Transverse colon (tissue), 4 donors: ENCODE measurements at regions not wholly inside any gene's neighbourhood (a gene's known extent, or its start where the extent isn't known, plus 50 kb on each side); places are given as distances from the start of the nearest gene placed in this dataset.

Experiments used
- DNase-seq: peaks from one replicate; pipeline ENCODE4 v3.0.0-alpha.2; 2019
- H3K27ac ChIP-seq, 4 donors: fragments of 200-600 bp; sonication (generic); 2 replicates each; pipeline ENCODE4 v1.5.1; 2016 to 2018; ENCODE audit warnings: inconsistent platforms in 4 of 4
- H3K27me3 ChIP-seq: fragments of 200-600 bp; sonication (generic); 2 replicates; pipeline ENCODE4 v1.5.1; 2017; ENCODE audit warnings: inconsistent platforms
- H3K36me3 ChIP-seq, 4 donors: fragments of 200-600 bp; sonication (generic); 2 replicates each; pipeline ENCODE4 v1.5.1; 2017 to 2019; ENCODE audit warnings: inconsistent platforms in 4 of 4
- H3K4me1 ChIP-seq, 4 donors: fragments of 200-600 bp; sonication (generic); 2 replicates each; pipeline ENCODE4 v1.5.1; 2017 to 2020; ENCODE audit warnings: inconsistent platforms in 4 of 4
- H3K4me3 ChIP-seq, 4 donors: fragments of 200-600 bp; sonication (generic); 1 replicate in 1 of 4; 2 replicates in 3 of 4; pipeline versions ENCODE4 v1.5.1 to v1.6.1; 2017 to 2019; ENCODE audit warnings: inconsistent platforms in 4 of 4
- H3K9me3 ChIP-seq, 2 donors: fragments of 200-600 bp; sonication (generic); 2 replicates each; pipeline ENCODE4 v1.5.1; 2017 to 2019; ENCODE audit warnings: inconsistent platforms in 2 of 2
- CTCF ChIP-seq, 5 experiments: fragments of 200-600 bp in 3 of 5; fragments of 450-650 bp in 2 of 5; sonication (generic) in 3 of 5; IDR thresholded peaks; 1 replicate in 2 of 5; 2 replicates in 3 of 5; pipeline ENCODE4 v1.5.1; 2016 to 2017; ENCODE audit warnings: antibody characterized with exemption in 5 of 5, inconsistent platforms in 3 of 5, mild to moderate bottlenecking in 2 of 5, moderate library complexity in 1 of 5
- EP300 ChIP-seq: sonication (generic); formaldehyde crosslinking; IDR thresholded peaks from one replicate; pipeline ENCODE4 v1.6.1; 2017; ENCODE audit warnings: antibody characterized with exemption, low read depth
- POLR2A ChIP-seq: fragments of 450-650 bp; IDR thresholded peaks from one replicate; pipeline ENCODE4 v1.6.1; 2016; ENCODE audit warnings: antibody characterized with exemption, mild to moderate bottlenecking, moderate library complexity
- POLR2AphosphoS5 ChIP-seq, 3 donors: sonication (generic); formaldehyde crosslinking; IDR thresholded peaks; one replicate each; pipeline ENCODE4 v1.6.1; 2016; ENCODE audit warnings: antibody characterized with exemption in 3 of 3
- WGBS, 2 donors: methylation state at CpG; one replicate each; pipeline ENCODE4 v1.1.5; 2018; ENCODE audit warnings: low coverage in 1 of 2; 5-methylcytosine and 5-hydroxymethylcytosine counted together
- in situ Hi-C, 4 donors: fragments of 200-750 bp; cut with MboI; loops; one replicate each; pipeline versions ENCODE4 v1.15.0 to v1.15.1; 2017; ENCODE audit warnings: low sequenced_read_pairs in 3 of 4, low pct_ligation_motif_present in 1 of 4, low pct_unique_long_range_greater_than_20kb in 1 of 4
- intact Hi-C: fragments of 100-400 bp; cut with DNase I; formaldehyde crosslinking; loops from one replicate; pipeline ENCODE4 v1.15.1; 2023; ENCODE audit warnings: low total_unique reads

DNA sequence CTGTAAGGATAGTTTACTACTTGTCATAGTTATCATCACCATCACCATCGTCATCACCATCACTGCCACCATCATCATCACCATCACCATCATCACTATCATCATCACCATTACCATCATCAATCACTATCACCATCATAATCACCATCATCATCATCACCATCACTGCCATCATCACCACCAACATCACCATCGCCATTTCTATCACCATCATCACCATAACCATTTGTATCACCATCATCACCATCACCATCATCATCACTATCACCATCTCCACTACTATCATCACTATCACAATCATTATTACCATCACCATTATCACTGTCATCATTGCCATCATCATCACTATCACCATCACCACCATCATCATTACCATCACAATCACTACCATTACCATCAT lies 655.5 kb upstream of the DEFB115 start:
- in situ Hi-C loops, result no loop called here
- no peak overlapping the region for H3K27ac ChIP-seq

DNA sequence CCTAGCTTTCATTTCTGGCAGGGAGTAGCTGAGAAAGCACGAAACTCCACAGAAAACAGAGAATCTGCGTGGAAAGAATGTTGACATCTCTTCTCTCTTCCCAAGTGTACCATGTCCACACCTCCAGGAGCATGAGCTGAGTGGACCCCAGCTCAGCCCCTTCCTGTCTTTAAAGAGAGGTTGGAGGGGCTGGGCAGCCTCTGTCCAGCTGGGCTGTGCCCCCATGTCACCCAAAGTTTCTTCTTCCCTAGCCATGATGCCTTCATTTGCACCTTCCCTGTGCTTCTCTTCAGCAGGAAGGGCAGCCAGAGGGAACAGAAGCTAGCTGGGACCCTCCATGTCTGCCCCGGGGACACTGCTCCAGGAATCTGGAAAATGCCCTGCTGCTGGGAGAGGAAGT lies 655.0 kb upstream of the DEFB115 start:
- Histone ChIP-seq H3K27me3 (no peaks in the 10 kb centered on the region), H3K36me3 (no peaks in the 10 kb centered on the region), H3K9me3 (peaks cover 6 to 10% of the 10 kb centered on the region in 2 donors), H3K27ac (no peak overlapping the region), H3K4me3 (no peak overlapping the region), H3K4me1 (no peaks in the 10 kb centered on the region)
- WGBS, 2 donors, result 70% methylated on average over 3 of the region's 3 CpGs; no CpG with 5 or more reads in 1 of the 2 donors
- TF ChIP-seq EP300 (no peak), CTCF (IDR thresholded peaks at IDR 0.05) (no peak), POLR2AphosphoS5 (IDR thresholded peaks at IDR 0.05) (no peak), POLR2A (no peak)
- no peak for DNase-seq
- intact Hi-C loops, result no loop called here
- in situ Hi-C loops, result no loop called here

More for the DNA sequence above, 655.5 kb upstream of the DEFB115 start:
- no peak for DNase-seq
- Histone ChIP-seq H3K27me3 (no peaks in the 10 kb centered on the region), H3K36me3 (no peaks in the 10 kb centered on the region), H3K4me1 (no peaks in the 10 kb centered on the region), H3K4me3 (no peak overlapping the region), H3K9me3 (peaks cover 2 to 6% of the 10 kb centered on the region in 2 donors)
- intact Hi-C loops, result no loop called here
- TF ChIP-seq POLR2AphosphoS5 (IDR thresholded peaks at IDR 0.05) (no peak), CTCF (IDR thresholded peaks at IDR 0.05) (no peak), POLR2A (no peak), EP300 (no peak)
- WGBS, 2 donors, result 59 to 62% methylated on average over 2 of the region's 2 CpGs

DNA sequence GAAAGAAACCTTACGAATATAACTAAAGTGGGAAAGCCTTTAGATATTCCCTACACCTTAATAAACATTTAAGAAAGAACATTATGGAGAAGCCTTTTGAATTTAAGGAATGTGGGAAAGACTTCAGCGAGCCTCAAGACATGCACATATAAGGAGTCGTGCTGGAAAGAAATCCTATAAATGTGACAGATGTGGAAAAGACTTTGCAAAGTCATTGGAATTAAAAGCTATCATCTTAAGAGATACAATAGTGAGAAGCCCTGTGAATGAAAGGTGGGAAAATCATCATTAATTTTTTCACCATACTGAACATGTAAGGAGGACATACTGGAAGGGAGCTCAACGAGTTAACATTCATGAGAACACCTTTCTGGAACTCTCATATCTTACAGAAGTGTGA lies 650.5 kb upstream of the DEFB115 start:
- Histone ChIP-seq H3K27ac (no peak overlapping the region), H3K4me3 (no peak overlapping the region), H3K27me3 (no peaks in the 10 kb centered on the region), H3K36me3 (no peaks in the 10 kb centered on the region), H3K9me3 (peaks cover 8 to 12% of the 10 kb centered on the region in 2 donors), H3K4me1 (no peaks in the 10 kb centered on the region)
- WGBS, 2 donors, result 71 to 73% methylated on average over 4 of the region's 4 CpGs
- intact Hi-C loops, result no loop called here
- DNase-seq, result no peak
- TF ChIP-seq POLR2A (no peak), EP300 (no peak), POLR2AphosphoS5 (IDR thresholded peaks at IDR 0.05) (no peak), CTCF (IDR thresholded peaks at IDR 0.05) (no peak)
- in situ Hi-C loops, result no loop called here

GRCh38 chr20:30610029-30610693 lies 647.3 kb upstream of the DEFB115 start:
- in situ Hi-C loops (no loop called here), intact Hi-C loops (no loop called here)
- WGBS, 2 donors, result 71 to 79% methylated on average over 3 to 9 of the region's 9 CpGs

More at GRCh38 chr20:30610029-30610693, 647.3 kb upstream of the DEFB115 start:
- Histone ChIP-seq H3K36me3 (no peaks in the 10 kb centered on the region), H3K4me1 (no peaks in the 10 kb centered on the region), H3K27me3 (no peaks in the 10 kb centered on the region), H3K4me3 (no peak overlapping the region), H3K27ac (no peak overlapping the region), H3K9me3 (peaks cover 8 to 12% of the 10 kb centered on the region in 2 donors)
- TF ChIP-seq EP300, result no peak
- TF ChIP-seq POLR2A, result no peak
- no peak for TF ChIP-seq CTCF (IDR thresholded peaks at IDR 0.05)
- no peak for TF ChIP-seq POLR2AphosphoS5 (IDR thresholded peaks at IDR 0.05)
- DNase-seq, result no peak
